Fibroblast of lung (primary cell): ENCODE measurements at regions not wholly inside any gene's neighbourhood (a gene's known extent, or its start where the extent isn't known, plus 50 kb on each side); places are given as distances from the start of the nearest gene placed in this dataset.

Source experiments
- DNase-seq, 2 donors: peaks; one replicate each; pipeline versions ENCODE4 v3.0.0 to v3.0.0-alpha.2; 2010; ENCODE audit warnings: low read depth in 2 of 2
- H2AFZ ChIP-seq: 2 replicates; pipeline ENCODE4 v1.5.1; 2012; ENCODE audit warnings: low read length, control low read depth, inconsistent platforms
- H3K27ac ChIP-seq: 2 replicates; pipeline ENCODE4 v1.5.1; 2011; ENCODE audit warnings: low read length, control low read depth; ENCODE audit not compliant: insufficient read depth
- H3K27me3 ChIP-seq: 2 replicates; pipeline ENCODE4 v1.5.1; 2011; ENCODE audit warnings: mild to moderate bottlenecking, low read length; ENCODE audit not compliant: control insufficient read depth, insufficient read depth
- H3K36me3 ChIP-seq: 2 replicates; pipeline ENCODE4 v1.5.1; 2011; ENCODE audit warnings: low read length; ENCODE audit not compliant: control insufficient read depth, insufficient read depth
- H3K4me1 ChIP-seq: 2 replicates; pipeline ENCODE4 v1.5.1; 2011; ENCODE audit warnings: low read length; ENCODE audit not compliant: control insufficient read depth, insufficient read depth; ENCODE audit errors: extremely low read depth
- H3K4me2 ChIP-seq: 2 replicates; pipeline ENCODE4 v1.5.1; 2011; ENCODE audit warnings: low read length, control low read depth; ENCODE audit not compliant: insufficient read depth; ENCODE audit errors: extremely low read depth
- H3K4me3 ChIP-seq, 4 experiments: fragments of 200-600 bp in 1 of 4; sonication (generic) in 1 of 4; replicated peaks in 1 of 4; 2 replicates each; pipeline ENCODE4 v1.5.1; 2011 to 2016; ENCODE audit warnings: low read length in 4 of 4, low read depth in 3 of 4, mild to moderate bottlenecking in 3 of 4, control low read depth in 2 of 4, inconsistent platforms in 1 of 4, mixed read lengths in 1 of 4; ENCODE audit not compliant: insufficient read depth in 1 of 4; ENCODE audit errors: control extremely low read depth in 1 of 4
- H3K79me2 ChIP-seq: 2 replicates; pipeline ENCODE4 v1.5.1; 2012; ENCODE audit warnings: mild to moderate bottlenecking, low read length, inconsistent platforms; ENCODE audit not compliant: control insufficient read depth, insufficient read depth
- H3K9ac ChIP-seq: 2 replicates; pipeline ENCODE4 v1.5.1; 2011; ENCODE audit warnings: mild to moderate bottlenecking, low read length, control low read depth; ENCODE audit not compliant: insufficient read depth
- H3K9me3 ChIP-seq: 2 replicates; pipeline ENCODE4 v1.5.1; 2012; ENCODE audit warnings: low read depth, low read length; ENCODE audit not compliant: control insufficient read depth, insufficient read depth
- H4K20me1 ChIP-seq: 2 replicates; pipeline ENCODE4 v1.5.1; 2011; ENCODE audit warnings: low read length; ENCODE audit not compliant: control insufficient read depth, insufficient read depth; ENCODE audit errors: extremely low read depth
- EZH2 ChIP-seq: IDR thresholded peaks from 2 replicates; pipeline ENCODE4 v1.5.1; 2012; ENCODE audit warnings: low read length, control low read depth, mild to moderate bottlenecking; ENCODE audit errors: missing control alignments
- TF ChIP-seq, protein P1 (sequence below), 2 donors: IDR thresholded peaks in 1 of 2; conservative IDR thresholded peaks in 1 of 2; 1 replicate in 1 of 2; 2 replicates in 1 of 2; pipeline ENCODE4 v1.5.1; 2011 to 2012; ENCODE audit warnings: low read length in 2 of 2, control low read depth in 1 of 2, inconsistent platforms in 1 of 2, low read depth in 1 of 2, mild to moderate bottlenecking in 1 of 2

DNA sequence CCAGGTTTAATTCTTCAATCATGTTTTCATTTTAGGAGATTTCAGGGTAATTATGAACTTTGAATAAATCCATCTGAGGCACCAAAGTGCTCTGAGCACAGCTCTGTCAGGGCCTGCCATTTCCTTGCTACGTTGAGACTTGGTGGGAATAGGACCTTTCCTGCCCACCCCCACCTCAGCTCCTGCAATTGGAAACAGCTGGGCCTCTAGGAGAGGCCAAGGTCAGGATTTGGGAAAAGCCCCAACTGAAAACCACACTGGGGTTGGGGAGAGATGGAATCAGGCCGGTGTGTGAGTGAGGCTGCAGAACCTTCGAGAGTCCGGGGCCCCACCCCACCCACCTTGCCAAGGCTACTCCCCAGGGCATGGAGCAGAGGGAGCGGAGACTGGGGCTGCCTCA lies 212.7 kb upstream of the BCOR start:
- no peak for DNase-seq
- no peak for TF ChIP-seq EZH2
- TF ChIP-seq, protein P1, sequence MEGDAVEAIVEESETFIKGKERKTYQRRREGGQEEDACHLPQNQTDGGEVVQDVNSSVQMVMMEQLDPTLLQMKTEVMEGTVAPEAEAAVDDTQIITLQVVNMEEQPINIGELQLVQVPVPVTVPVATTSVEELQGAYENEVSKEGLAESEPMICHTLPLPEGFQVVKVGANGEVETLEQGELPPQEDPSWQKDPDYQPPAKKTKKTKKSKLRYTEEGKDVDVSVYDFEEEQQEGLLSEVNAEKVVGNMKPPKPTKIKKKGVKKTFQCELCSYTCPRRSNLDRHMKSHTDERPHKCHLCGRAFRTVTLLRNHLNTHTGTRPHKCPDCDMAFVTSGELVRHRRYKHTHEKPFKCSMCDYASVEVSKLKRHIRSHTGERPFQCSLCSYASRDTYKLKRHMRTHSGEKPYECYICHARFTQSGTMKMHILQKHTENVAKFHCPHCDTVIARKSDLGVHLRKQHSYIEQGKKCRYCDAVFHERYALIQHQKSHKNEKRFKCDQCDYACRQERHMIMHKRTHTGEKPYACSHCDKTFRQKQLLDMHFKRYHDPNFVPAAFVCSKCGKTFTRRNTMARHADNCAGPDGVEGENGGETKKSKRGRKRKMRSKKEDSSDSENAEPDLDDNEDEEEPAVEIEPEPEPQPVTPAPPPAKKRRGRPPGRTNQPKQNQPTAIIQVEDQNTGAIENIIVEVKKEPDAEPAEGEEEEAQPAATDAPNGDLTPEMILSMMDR (conservative IDR thresholded peaks at IDR 0.05 in 1 of 2, IDR thresholded peaks at IDR 0.05 in 1 of 2; ENCODE audit: low read depth in 1 of 2, low read length in 2 of 2) = no peak
- Histone ChIP-seq H3K9me3 (no peaks in the 10 kb centered on the region), H3K9ac (no peak overlapping the region), H3K27me3 (no peaks in the 10 kb centered on the region), H3K36me3 (no peaks in the 10 kb centered on the region), H3K27ac (no peak overlapping the region), H3K4me2 (no peak overlapping the region), H3K4me3 (no peak overlapping the region), H3K4me1 (no peaks in the 10 kb centered on the region), H3K79me2 (no peaks in the 10 kb centered on the region), H4K20me1 (no peaks in the 10 kb centered on the region), H2AFZ (no peak overlapping the region)

DNA sequence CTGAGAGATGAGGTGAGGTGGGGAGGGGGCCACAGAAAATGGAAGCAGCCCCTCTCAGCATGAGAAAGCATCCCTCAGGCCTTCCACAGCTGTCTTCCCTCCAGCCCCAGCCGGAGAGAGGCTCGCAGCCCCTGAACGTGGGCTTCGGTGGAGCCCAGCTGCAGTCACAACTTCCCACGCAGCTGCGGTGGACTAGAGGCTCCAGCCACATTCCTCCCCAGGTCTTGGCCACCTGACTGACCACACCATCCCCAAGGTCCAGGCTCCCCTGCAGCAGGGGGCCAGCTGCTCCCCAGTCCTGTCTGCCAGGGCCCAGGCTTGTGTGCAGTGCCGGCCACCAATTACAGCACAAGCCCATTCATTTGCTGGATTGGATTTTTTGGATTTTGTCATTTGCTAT lies 212.3 kb upstream of the BCOR start:
- Histone ChIP-seq H3K79me2 (no peaks in the 10 kb centered on the region), H4K20me1 (no peaks in the 10 kb centered on the region), H2AFZ (no peak overlapping the region), H3K27ac (no peak overlapping the region), H3K9me3 (no peaks in the 10 kb centered on the region), H3K27me3 (no peaks in the 10 kb centered on the region), H3K9ac (no peak overlapping the region), H3K4me1 (no peaks in the 10 kb centered on the region), H3K4me2 (no peak overlapping the region), H3K36me3 (no peaks in the 10 kb centered on the region), H3K4me3 (no peak overlapping the region)
- no peak for DNase-seq
- no peak for TF ChIP-seq EZH2
- TF ChIP-seq, protein P1 (conservative IDR thresholded peaks at IDR 0.05 in 1 of 2, IDR thresholded peaks at IDR 0.05 in 1 of 2; ENCODE audit: low read depth in 1 of 2, low read length in 2 of 2) = no peak

DNA sequence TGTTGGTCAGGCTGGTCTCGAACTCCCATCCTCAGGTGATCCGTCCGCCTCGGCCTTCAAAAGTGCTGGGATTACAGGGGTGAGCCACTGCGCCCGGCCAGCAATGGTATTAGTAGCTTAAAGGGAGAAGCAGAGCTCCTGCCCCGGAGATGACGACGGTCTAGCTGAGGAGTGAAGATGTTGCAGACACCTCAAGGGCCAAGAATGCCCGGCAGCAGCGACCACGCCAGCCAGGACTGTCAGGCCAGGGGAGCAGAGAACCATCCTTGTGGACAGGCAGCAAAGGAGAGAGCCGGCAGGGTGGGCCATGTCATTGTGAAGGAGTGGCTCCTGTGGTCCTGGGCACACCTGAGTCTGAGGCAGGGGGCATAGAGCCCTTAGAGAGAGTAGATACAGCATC lies 210.1 kb upstream of the BCOR start:
- Histone ChIP-seq H3K27ac (no peak overlapping the region), H3K79me2 (no peaks in the 10 kb centered on the region), H3K4me1 (no peaks in the 10 kb centered on the region), H3K4me2 (no peak overlapping the region), H3K9me3 (no peaks in the 10 kb centered on the region), H3K9ac (no peak overlapping the region), H2AFZ (no peak overlapping the region), H3K27me3 (no peaks in the 10 kb centered on the region), H3K36me3 (no peaks in the 10 kb centered on the region), H4K20me1 (no peaks in the 10 kb centered on the region), H3K4me3 (no peak overlapping the region)
- TF ChIP-seq, protein P1 (conservative IDR thresholded peaks at IDR 0.05 in 1 of 2, IDR thresholded peaks at IDR 0.05 in 1 of 2; ENCODE audit: low read depth in 1 of 2, low read length in 2 of 2) = no peak
- no peak for TF ChIP-seq EZH2
- no peak for DNase-seq
